ENCODE measurements at regions not wholly inside any gene's neighbourhood (a gene's known extent, or its start where the extent isn't known, plus 50 kb on each side); places are given as distances from the start of the nearest gene placed in this dataset.
A peak's percentile ranks its signal among the peaks of the same experiment; 100 is the strongest.

- Histone ChIP-seq H3K27me3 (no peaks in the 10 kb centered on the region), H3K36me3 (replicated peaks in 1 of 2; ENCODE audit: insufficient read depth in 1 of 2, low read depth in 2 of 2) (no peaks in the 10 kb centered on the region), H3K9me3 (no peaks in the 10 kb centered on the region), H3K4me3 (no peak overlapping the region), H3K4me1 (no peaks in the 10 kb centered on the region), H3K27ac (no peak overlapping the region)
- DNase-seq: peak in 1 of 4 donors; percentile 23
- TF ChIP-seq CTCF (IDR thresholded peaks at IDR 0.05) (no peak), POLR2A (IDR thresholded peaks at IDR 0.05) (no peak)
- ATAC-seq: no peak
- intact Hi-C loops (cut with DNase I): no loop called here
- 61 to 70% methylated on average over 12 of the region's 12 CpGs for WGBS, 2 donors
Measured at GRCh38 chr12:5377997-5378592, 53.8 kb upstream of the NTF3 start.

- Histone ChIP-seq H3K4me1 (no peaks in the 10 kb centered on the region), H3K27ac (no peak overlapping the region), H3K36me3 (replicated peaks in 1 of 2; ENCODE audit: insufficient read depth in 1 of 2, low read depth in 2 of 2) (no peaks in the 10 kb centered on the region), H3K4me3 (no peak overlapping the region), H3K9me3 (no peaks in the 10 kb centered on the region), H3K27me3 (no peaks in the 10 kb centered on the region)
- 63 to 68% methylated on average over 7 to 10 of the region's 10 CpGs for WGBS, 2 donors
- DNase-seq (peak in 1 of 4 donors; percentile 13), ATAC-seq (no peak)
- TF ChIP-seq CTCF (IDR thresholded peaks at IDR 0.05) (no peak), POLR2A (IDR thresholded peaks at IDR 0.05) (no peak)
- intact Hi-C loops (cut with DNase I): no loop called here
Measured at GRCh38 chr12:5379749-5380496, 52.0 kb upstream of the NTF3 start.
